SK-N-MC (cell line): ENCODE measurements at regions not wholly inside any gene's neighbourhood (a gene's known extent, or its start where the extent isn't known, plus 50 kb on each side); places are given as distances from the start of the nearest gene placed in this dataset.
"Not testable (repeated sequence)": the region's sequence is repeated elsewhere in the genome, so short reads cannot be mapped to it uniquely, and the experiment has no call there.

Experiments
- EZH2 ChIP-seq: fragments of 200-600 bp; sonication (generic); IDR thresholded peaks from one replicate; pipeline ENCODE4 v1.6.1; 2017; ENCODE audit warnings: antibody characterized with exemption
- FOXP2 ChIP-seq: optimal IDR thresholded peaks from 2 replicates; pipeline ENCODE3; 2011; ENCODE audit warnings: mild to moderate bottlenecking, moderate library complexity; ENCODE audit not compliant: insufficient read depth; ENCODE audit errors: extremely low read length, control extremely low read depth
- POLR2AphosphoS5 ChIP-seq: IDR thresholded peaks from 2 replicates; pipeline ENCODE4 v1.6.1; 2012; ENCODE audit warnings: mild to moderate bottlenecking, low read depth, low read length, borderline replicate concordance

GRCh38 chr9:87410047-87411005, 87.3 kb upstream of the DAPK1 start:
- TF ChIP-seq EZH2, POLR2AphosphoS5, FOXP2: not testable (repeated sequence)
